WTC11 (cell line): ENCODE measurements at regions not wholly inside any gene's neighbourhood (a gene's known extent, or its start where the extent isn't known, plus 50 kb on each side); places are given as distances from the start of the nearest gene placed in this dataset.

Experiments
- ATAC-seq: fragments of 200-7000 bp; cut with Tn5 transposase; 2 replicates; pipeline ENCODE4 v1.10.0; 2021; ENCODE audit warnings: mild to moderate bottlenecking, moderate library complexity
- CTCF ChIA-PET: fragments of 300-600 bp; sonication (Branson Sonifier 250); formaldehyde crosslinking; loops from one replicate; lab custom pipeline; 2021; ENCODE audit warnings: antibody characterized with exemption; lab: Charles Lee
- POLR2A ChIA-PET: fragments of 350-600 bp; sonication (Branson Sonifier 250); formaldehyde crosslinking; loops from one replicate; lab custom pipeline; 2021; ENCODE audit warnings: antibody characterized with exemption; lab: Charles Lee
- DNase-seq: peaks from one replicate; pipeline ENCODE4 v3.0.0; 2021; ENCODE audit warnings: low spot score
- H3K27ac Mint-ChIP-seq: 2 replicates; pipeline ENCODE4 v1.8.0; 2021; ENCODE audit warnings: mixed read lengths
- H3K27me3 Mint-ChIP-seq: 2 replicates; pipeline ENCODE4 v1.8.0; 2021; ENCODE audit warnings: low read depth, mild to moderate bottlenecking, moderate library complexity, mixed read lengths
- H3K36me3 Mint-ChIP-seq: 2 replicates; pipeline ENCODE4 v1.8.0; 2021; ENCODE audit warnings: mixed read lengths
- H3K4me1 Mint-ChIP-seq: 2 replicates; pipeline ENCODE4 v1.8.0; 2022; ENCODE audit warnings: mixed read lengths
- H3K4me3 Mint-ChIP-seq: 2 replicates; pipeline ENCODE4 v1.8.0; 2021; ENCODE audit warnings: mild to moderate bottlenecking, moderate library complexity, mixed read lengths
- H3K9me3 Mint-ChIP-seq: 2 replicates; pipeline ENCODE4 v1.8.0; 2021; ENCODE audit warnings: mixed read lengths
- ATF3 ChIP-seq: sonication (generic); formaldehyde crosslinking; conservative IDR thresholded peaks from 2 replicates; pipeline ENCODE4 v1.8.1; 2022; ENCODE audit warnings: mild to moderate bottlenecking, missing genetic modification reagents
- CBFB ChIP-seq: sonication (generic); formaldehyde crosslinking; IDR thresholded peaks from 2 replicates; pipeline ENCODE4 v1.8.1; 2022; ENCODE audit warnings: mild to moderate bottlenecking, low read depth, missing genetic modification reagents
- CREB1 ChIP-seq: sonication (generic); formaldehyde crosslinking; IDR thresholded peaks from 2 replicates; pipeline ENCODE4 v1.8.0; 2023; ENCODE audit warnings: mild to moderate bottlenecking, missing genetic modification reagents
- CTCF ChIP-seq: fragments of 200-600 bp; IDR thresholded peaks from 2 replicates; pipeline ENCODE4 v1.8.0; 2022; ENCODE audit warnings: antibody characterized with exemption
- E2F4 ChIP-seq: sonication (generic); formaldehyde crosslinking; IDR thresholded peaks from 2 replicates; pipeline ENCODE4 v1.8.1; 2022; ENCODE audit warnings: low read depth, mild to moderate bottlenecking, moderate library complexity, missing genetic modification reagents, borderline replicate concordance
- E2F5 ChIP-seq: sonication (generic); formaldehyde crosslinking; IDR thresholded peaks from 2 replicates; pipeline ENCODE4 v1.8.1; 2022; ENCODE audit warnings: mild to moderate bottlenecking, moderate library complexity, missing genetic modification reagents
- ELF4 ChIP-seq: sonication (generic); formaldehyde crosslinking; IDR thresholded peaks from 2 replicates; pipeline ENCODE4 v1.8.1; 2022; ENCODE audit warnings: low read depth, mild to moderate bottlenecking, moderate library complexity, missing genetic modification reagents
- ESRRA ChIP-seq: sonication (generic); formaldehyde crosslinking; IDR thresholded peaks from 2 replicates; pipeline ENCODE4 v1.8.1; 2022; ENCODE audit warnings: mild to moderate bottlenecking, missing genetic modification reagents, borderline replicate concordance
- FOXJ3 ChIP-seq: sonication (generic); formaldehyde crosslinking; IDR thresholded peaks from 2 replicates; pipeline ENCODE4 v1.9.0; 2021; ENCODE audit warnings: missing genetic modification reagents, mild to moderate bottlenecking, borderline replicate concordance
- FOXP1 ChIP-seq: sonication (generic); formaldehyde crosslinking; IDR thresholded peaks from 2 replicates; pipeline ENCODE4 v1.8.0; 2022; ENCODE audit warnings: missing genetic modification reagents, mild to moderate bottlenecking, moderate library complexity, borderline replicate concordance
- GRHL2 ChIP-seq: fragments of 250-450 bp; sonication (Bioruptor Pico); IDR thresholded peaks from 2 replicates; pipeline ENCODE4 v1.8.0; 2022; ENCODE audit warnings: mild to moderate bottlenecking, moderate library complexity; ENCODE audit not compliant: insufficient replicate concordance, severe bottlenecking
- JAZF1 ChIP-seq: fragments of 250-450 bp; sonication (Bioruptor Pico); IDR thresholded peaks from 2 replicates; pipeline ENCODE4 v1.9.0; 2021; ENCODE audit warnings: moderate library complexity, mild to moderate bottlenecking, inconsistent platforms
- KAT7 ChIP-seq: sonication (generic); formaldehyde crosslinking; IDR thresholded peaks from 2 replicates; pipeline ENCODE4 v1.8.1; 2023; ENCODE audit warnings: missing genetic modification reagents, mild to moderate bottlenecking, borderline replicate concordance
- NFATC4 ChIP-seq: fragments of 250-450 bp; sonication (Bioruptor Pico); IDR thresholded peaks from 2 replicates; pipeline ENCODE4 v1.9.0; 2021; ENCODE audit warnings: mild to moderate bottlenecking
- NFE2L1 ChIP-seq: sonication (generic); formaldehyde crosslinking; IDR thresholded peaks from 2 replicates; pipeline ENCODE4 v1.8.1; 2023; ENCODE audit warnings: missing genetic modification reagents
- NR1H2 ChIP-seq: sonication (generic); formaldehyde crosslinking; IDR thresholded peaks from 2 replicates; pipeline ENCODE4 v1.9.0; 2021; ENCODE audit warnings: mild to moderate bottlenecking, moderate library complexity, missing genetic modification reagents
- OVOL2 ChIP-seq: fragments of 250-450 bp; sonication (Bioruptor Pico); IDR thresholded peaks from 2 replicates; pipeline ENCODE4 v1.9.0; 2021; ENCODE audit warnings: mild to moderate bottlenecking, borderline replicate concordance
- TCF7 ChIP-seq: sonication (generic); formaldehyde crosslinking; IDR thresholded peaks from 2 replicates; pipeline ENCODE4 v1.8.0; 2022; ENCODE audit warnings: mild to moderate bottlenecking, low read depth, missing genetic modification reagents, moderate library complexity
- ZBTB21 ChIP-seq: sonication (generic); formaldehyde crosslinking; IDR thresholded peaks from 2 replicates; pipeline ENCODE4 v1.8.1; 2023; ENCODE audit warnings: mild to moderate bottlenecking, missing genetic modification reagents, borderline replicate concordance
- ZNF317 ChIP-seq: sonication (generic); formaldehyde crosslinking; IDR thresholded peaks from 2 replicates; pipeline ENCODE4 v1.8.1; 2023; ENCODE audit warnings: low read depth, mild to moderate bottlenecking, moderate library complexity, missing genetic modification reagents, borderline replicate concordance
- ZNF423 ChIP-seq: fragments of 250-450 bp; sonication (Bioruptor Pico); IDR thresholded peaks from 2 replicates; pipeline ENCODE4 v2.1.2; 2022; ENCODE audit warnings: mild to moderate bottlenecking, moderate library complexity

DNA sequence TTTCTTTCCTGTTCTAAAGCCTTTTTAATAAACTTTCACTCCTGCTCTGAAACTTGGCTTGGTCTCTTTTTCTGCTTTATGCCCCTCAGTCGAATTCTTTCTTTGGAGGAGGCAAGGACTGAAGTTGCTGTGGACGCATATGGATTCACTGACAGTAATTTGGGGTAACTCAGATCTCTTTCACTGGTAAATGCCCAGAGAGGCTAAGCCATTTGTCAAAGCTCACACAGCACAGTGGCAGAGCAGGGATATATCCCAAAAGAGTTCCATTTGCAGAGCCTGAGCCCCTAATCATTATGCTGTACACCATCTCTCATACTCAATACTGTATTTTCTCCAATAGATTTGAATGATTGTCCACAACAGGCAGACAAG lies 72.3 kb upstream of the GALNT15 start:
- Mint-ChIP-seq H3K36me3 (no peaks in the 10 kb centered on the region), H3K4me1 (peaks cover 21% of the 10 kb centered on the region), H3K9me3 (peaks cover 12% of the 10 kb centered on the region; the same call in 1 of the 2 replicates), H3K4me3 (no peak overlapping the region)
- no peak for TF ChIP-seq ESRRA
- no peak for TF ChIP-seq TCF7 (CRISPR knock-in tag)
- TF ChIP-seq ZNF317 (CRISPR knock-in tag) = no peak
- TF ChIP-seq FOXJ3 (CRISPR knock-in tag) = no peak
- TF ChIP-seq, all 79 proteins: peak for 0
- Mint-ChIP-seq H3K27ac (no peak overlapping the region), H3K27me3 (peaks cover 7% of the 10 kb centered on the region; the same call in 1 of the 2 replicates)
- DNase-seq = no peak
- ChIA-PET CTCF (no interaction called here), POLR2A (no interaction called here)
- no peak for ATAC-seq

GRCh38 chr3:16102905-16103364 lies 71.5 kb upstream of the GALNT15 start:
- CTCF ChIA-PET = no interaction called here
- H3K9me3 Mint-ChIP-seq = peaks cover 12% of the 10 kb centered on the region
- no peaks in the 10 kb centered on the region for H3K36me3 Mint-ChIP-seq
- no peak for TF ChIP-seq ATF3 (CRISPR knock-in tag)
- no peak for TF ChIP-seq E2F4 (CRISPR knock-in tag)
- no peak for TF ChIP-seq NFATC4
- no peak for TF ChIP-seq ZBTB21 (CRISPR knock-in tag)
- TF ChIP-seq CTCF = no peak
- TF ChIP-seq ELF4 = no peak
- TF ChIP-seq JAZF1 = no peak
- POLR2A ChIA-PET = no interaction called here
- H3K27me3 Mint-ChIP-seq = peaks cover 7% of the 10 kb centered on the region; the same call in 1 of the 2 replicates
- DNase-seq (no peak), ATAC-seq (no peak)
- H3K4me3 Mint-ChIP-seq = no peak overlapping the region
- peaks cover 21% of the 10 kb centered on the region for H3K4me1 Mint-ChIP-seq
- no peak overlapping the region for H3K27ac Mint-ChIP-seq

GRCh38 chr3:16103472-16103871 lies 71.0 kb upstream of the GALNT15 start:
- H3K4me1 Mint-ChIP-seq = peaks cover 21% of the 10 kb centered on the region
- ChIA-PET CTCF (no interaction called here), POLR2A (no interaction called here)
- no peak overlapping the region for H3K4me3 Mint-ChIP-seq
- ATAC-seq = no peak
- H3K36me3 Mint-ChIP-seq = no peaks in the 10 kb centered on the region
- TF ChIP-seq NR1H2 (CRISPR knock-in tag) (no peak), CBFB (CRISPR knock-in tag) (no peak), CREB1 (CRISPR knock-in tag) (no peak), NFE2L1 (no peak), GRHL2 (CRISPR knock-in tag) (no peak), ZNF423 (no peak), OVOL2 (no peak), KAT7 (CRISPR knock-in tag) (no peak), FOXP1 (no peak), E2F5 (CRISPR knock-in tag) (no peak)
- peaks cover 9% of the 10 kb centered on the region for H3K9me3 Mint-ChIP-seq
- H3K27me3 Mint-ChIP-seq = peaks cover 7% of the 10 kb centered on the region; the same call in 1 of the 2 replicates
- no peak overlapping the region for H3K27ac Mint-ChIP-seq
- DNase-seq = no peak
